Right renal cortex interstitium (tissue), 3 donors: ENCODE measurements at regions not wholly inside any gene's neighbourhood (a gene's known extent, or its start where the extent isn't known, plus 50 kb on each side); places are given as distances from the start of the nearest gene placed in this dataset.
A peak's percentile ranks its signal among the peaks of the same experiment; 100 is the strongest.
"Not testable (repeated sequence)": the region's sequence is repeated elsewhere in the genome, so short reads cannot be mapped to it uniquely, and the experiment has no call there.

Experiments used
- DNase-seq, 3 donors: peaks; one replicate each; pipeline ENCODE4 v3.0.0-alpha.2; 2013; ENCODE audit warnings: low read depth in 3 of 3, low spot score in 2 of 3

DNA sequence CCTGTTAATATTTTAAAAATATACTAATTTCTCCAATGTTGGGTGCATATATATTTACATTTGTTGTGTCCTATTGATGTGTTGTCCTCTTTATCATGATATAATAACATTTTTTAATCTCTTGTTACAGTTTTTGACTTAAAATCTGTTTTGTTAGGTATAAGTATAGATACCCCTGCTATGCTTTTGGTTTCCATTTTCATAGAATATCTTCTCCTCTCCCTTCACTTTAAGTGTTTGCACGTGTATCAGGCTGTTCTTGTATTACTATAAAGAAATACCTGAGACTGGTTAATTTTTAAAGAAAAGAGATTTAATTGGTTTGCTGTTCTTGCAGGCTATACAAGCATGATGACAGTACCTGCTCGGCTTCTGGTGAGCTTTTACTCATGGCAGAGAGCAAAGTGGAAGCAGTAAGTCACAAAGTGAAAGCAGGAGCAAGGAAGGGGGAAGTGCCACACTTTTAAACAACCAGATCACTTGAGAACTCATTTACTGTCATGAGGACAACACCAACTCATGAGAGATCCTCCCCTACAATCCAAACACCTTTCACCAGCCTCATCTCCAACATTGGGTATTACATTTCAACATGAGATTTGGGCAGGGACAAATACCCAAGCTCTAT lies 340.5 kb upstream of the SYNCRIP start:
- no peak for DNase-seq

DNA sequence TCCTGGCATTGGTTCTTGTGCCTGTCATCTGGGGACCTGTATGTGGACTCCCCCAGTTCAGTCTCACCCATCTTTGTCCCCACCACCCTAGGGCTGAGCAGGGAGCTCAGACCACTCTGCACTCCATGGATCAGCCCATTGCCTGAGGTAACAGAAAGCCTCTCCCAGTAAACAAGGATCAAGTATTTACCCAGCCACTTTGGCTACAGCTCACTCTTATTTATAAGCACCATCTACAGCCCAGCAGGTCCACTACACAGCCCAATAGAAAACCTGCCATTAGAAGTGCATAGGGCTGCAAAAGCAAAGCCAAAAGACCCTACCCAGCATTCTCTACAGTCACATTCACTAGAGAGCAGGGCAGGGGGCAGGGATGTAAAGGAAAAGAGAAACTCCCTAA lies 335.0 kb upstream of the SYNCRIP start:
- no peak for DNase-seq

DNA sequence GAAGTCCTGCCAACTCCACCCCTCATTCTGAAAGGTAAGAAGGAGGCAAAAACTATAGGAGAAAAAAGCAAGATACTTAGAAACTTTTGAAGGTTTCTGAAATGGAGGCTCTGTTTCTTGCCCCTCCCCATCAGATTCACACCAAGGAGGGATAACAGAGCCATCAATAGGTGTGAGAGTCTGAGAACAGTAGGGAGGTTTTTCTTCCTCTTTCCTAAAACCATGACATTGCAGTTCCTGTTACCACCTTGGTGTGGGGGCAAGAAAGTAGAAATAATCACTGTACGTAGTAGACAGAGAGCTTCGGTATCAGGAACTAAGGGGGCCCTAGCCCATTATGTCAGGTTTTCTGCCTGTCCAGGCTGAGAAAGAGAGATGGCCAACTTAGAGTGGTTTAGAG lies 333.3 kb upstream of the SYNCRIP start:
- no peak for DNase-seq

DNA sequence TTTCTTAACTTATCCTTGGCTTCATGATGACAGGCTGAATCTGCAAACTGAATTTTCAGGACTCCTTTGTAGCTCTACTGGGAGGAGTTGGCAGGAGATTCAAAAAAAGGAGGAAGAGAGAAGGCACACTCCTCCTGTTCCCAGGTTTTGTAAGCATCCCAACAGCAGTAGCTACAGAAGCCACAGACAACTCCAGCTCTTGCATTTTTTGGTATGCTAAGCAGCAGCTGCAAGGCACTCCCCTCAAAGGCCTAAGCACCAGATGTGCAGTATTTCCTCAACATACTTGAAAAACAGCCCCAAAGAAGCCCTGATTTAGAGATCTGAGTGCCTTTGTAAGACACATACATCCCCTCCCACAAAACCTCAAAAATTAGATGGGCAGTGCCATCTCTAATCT lies 328.6 kb upstream of the SYNCRIP start:
- no peak for DNase-seq

DNA sequence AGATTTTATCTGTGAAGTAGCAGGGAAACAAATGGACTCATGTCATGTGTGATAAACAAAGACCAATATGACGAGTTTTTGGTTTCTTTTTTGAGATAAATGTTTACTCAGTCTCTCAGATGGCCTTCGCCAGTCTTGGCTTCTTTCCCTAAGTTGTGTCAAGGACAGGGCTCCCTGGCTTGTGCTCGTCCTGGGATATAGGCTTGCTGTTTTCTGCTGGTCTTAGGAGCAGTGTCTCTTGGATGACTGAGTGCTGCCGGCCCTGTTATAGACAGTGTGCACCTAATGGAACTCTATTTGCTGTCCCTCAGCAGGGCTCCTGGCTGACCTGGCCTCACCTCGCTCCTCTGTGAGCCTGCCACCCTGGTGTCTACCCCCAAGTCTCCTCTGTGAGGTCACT lies 324.1 kb upstream of the SYNCRIP start:
- DNase-seq, result no peak

DNA sequence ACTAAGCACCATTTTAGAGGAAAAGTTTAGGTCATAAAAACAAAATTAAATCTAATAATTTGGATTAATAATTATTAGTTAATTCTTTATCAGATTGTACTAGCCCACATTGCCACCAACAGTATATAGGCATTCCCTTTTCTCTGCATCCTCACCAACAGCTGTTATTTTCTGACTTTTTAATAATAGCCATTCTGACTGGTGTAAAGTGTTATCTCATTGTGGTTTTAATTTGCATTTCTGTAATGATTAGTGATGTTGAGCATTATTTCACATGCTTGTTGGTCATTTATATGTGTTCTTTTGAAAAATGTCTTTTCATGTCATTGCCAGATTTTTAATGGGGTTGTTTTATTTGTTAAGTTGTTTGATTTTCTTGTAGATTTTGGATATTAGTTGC lies 319.1 kb upstream of the SYNCRIP start:
- no peak for DNase-seq

DNA sequence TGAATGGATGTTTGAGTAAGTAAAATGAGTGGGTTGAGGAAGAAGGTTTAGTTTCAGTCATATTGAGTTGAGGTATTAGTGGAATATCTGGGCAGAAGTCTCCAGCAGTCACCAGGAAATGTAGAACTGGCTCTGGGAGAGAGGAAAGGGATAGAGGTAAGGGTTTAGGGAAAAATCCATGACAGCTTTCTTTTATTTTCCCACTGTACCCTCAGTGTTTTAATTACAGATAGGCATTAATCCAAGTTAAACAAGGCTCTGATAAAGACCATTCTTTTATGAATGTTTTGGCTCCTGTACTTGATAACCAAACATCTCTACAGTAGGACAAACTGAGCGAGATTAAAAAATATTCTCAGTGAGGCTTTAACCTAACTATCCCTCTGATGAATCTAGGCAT lies 318.4 kb upstream of the SYNCRIP start:
- DNase-seq, result no peak

DNA sequence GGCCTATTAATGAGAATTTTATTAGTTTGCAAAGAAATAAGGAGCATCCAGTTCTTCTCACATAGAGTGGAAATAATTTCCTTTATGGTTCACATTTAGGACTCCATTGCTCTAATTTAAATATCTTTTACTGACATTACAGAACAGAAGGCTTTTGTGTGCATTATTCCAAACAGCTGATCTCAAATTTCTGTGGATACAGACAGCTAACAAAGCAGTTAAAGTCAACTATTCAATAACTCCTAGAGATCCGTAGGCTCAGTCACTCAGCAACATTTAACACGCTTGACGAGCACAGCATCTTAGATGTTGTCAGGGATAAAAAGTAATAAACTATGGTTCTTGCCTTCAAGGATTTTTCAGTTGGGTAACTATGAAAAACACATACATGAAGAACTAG lies 305.8 kb upstream of the SYNCRIP start:
- DNase-seq, result no peak

DNA sequence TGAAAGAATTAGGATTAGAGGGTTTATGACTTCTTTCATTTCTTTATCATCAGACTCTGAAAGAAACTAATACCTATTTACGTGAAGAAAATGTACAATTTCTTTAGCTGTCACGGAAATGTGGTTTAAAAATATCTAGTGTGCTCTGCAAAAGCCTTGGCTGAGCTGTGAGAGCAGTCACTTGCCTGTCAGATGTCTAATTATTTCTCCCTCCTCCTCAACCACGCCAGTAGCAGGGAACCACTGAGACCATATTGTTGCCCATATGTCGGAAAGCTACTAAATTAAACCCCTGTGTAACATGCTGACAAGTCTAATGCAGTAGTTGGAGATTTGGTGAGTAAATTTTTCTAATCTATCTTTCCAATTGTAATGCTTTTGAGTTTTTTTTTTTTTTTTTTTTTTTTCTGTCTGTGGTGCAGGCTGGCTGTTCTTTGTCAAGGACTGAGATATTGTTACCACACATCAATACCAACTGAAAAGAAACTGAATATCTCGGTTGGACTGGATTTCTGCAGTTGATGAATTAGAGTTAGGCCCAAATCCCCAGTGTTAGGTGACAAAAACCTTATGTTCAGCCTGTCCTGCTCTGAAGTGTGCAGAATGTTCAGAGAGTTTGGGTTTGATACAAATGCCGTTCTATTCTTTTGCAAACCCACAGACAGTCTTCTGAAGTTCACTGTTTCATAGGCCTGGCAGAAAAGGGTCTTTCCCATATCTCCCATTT lies 302.9 kb upstream of the SYNCRIP start:
- no peak for DNase-seq

DNA sequence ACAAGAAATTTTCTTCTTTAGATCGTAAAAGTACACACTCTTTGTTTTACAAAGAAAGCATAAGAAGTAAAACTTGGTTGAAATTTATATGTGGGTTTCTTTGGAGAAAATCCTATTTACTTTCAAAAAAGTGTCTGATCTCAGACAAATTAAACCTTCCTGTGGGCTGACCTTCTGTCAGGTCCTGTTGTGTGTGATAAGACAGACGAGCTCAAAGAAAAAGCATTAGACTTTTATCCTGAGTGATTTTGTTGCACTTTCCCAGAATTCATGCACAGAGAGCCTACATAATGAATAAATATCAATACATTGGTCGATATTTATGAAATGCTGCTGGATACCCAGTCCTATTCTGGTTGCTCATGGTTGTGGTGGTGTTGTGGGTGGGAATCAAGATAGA lies 302.1 kb upstream of the SYNCRIP start:
- DNase-seq, result no peak

DNA sequence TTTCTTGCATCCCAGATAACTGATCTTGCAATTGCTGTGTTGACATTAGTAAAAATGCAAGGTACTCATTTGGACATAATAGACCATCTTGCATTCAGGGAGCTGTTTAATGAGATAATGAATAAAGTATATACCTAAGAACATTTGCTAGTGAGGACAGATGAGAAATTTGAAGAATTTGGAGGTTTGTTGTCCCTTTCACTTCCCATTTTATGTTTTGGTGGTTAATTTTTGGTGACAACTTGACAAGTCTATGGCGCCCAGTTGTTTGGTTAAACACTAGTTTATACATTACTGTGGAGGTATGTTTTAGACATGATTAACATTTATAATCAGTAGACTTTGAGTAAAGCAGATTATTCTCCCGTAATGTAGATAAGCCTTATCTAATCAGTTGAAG lies 300.2 kb upstream of the SYNCRIP start:
- DNase-seq, result no peak

DNA sequence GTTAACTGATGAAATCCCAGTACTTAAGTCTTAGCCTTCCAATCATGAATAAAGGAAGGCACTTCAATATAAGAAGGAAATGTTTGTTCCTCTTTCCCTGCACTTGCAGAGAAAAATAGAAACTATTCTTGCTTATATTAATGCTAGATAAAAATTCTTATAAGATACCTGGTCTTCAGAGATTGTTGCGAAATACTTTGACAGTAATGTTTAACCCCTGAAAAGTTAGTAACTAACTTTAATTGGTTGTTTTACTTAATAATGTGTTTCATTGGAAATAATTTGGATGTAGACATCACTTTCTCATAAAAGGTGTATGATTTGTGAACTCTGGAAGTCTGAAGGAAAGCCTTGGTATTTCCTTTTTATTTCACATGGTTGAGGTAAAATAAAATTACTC lies 294.2 kb upstream of the SYNCRIP start:
- no peak for DNase-seq

DNA sequence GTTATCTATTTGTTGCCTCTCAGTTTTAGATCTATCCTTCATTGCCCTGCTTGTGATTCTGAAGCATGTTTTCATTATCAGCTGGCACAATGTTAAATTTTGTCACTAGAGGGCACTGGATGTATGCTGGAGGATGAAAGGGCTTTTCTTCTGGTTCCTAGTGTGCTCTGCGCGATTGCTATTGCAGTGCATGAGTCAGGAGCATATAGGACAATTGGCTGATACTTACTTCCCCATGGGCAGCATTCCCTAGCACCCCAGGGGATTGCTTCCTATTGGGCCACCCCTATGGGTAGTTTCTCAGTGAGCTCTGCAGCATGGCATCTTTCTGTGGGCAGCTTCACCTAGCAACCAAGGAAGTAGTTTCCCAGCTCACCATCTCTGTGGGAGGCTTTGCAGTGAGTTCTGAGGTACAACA lies 280.3 kb upstream of the SYNCRIP start:
- DNase-seq, result peak; percentile 33 to 41 (median 34)

DNA sequence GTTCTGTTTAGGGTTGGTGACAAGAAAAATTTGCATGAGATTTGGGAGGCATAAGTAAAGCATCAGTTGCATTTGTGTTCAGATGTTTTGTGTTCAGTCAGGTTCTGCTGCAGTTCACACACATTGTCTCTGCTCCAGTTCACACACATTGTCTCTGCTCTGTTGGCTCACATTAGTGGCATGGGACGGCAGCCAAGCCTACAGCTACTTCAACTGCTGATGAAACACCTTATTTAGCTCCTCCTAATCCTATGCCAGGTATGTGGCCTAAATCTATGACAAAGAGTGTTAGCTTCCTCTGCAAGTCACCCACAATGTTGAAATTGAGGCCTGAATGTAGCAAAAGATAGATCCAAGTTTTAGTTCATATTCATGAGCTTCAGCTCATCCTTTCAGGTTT lies 278.1 kb upstream of the SYNCRIP start:
- no peak for DNase-seq

DNA sequence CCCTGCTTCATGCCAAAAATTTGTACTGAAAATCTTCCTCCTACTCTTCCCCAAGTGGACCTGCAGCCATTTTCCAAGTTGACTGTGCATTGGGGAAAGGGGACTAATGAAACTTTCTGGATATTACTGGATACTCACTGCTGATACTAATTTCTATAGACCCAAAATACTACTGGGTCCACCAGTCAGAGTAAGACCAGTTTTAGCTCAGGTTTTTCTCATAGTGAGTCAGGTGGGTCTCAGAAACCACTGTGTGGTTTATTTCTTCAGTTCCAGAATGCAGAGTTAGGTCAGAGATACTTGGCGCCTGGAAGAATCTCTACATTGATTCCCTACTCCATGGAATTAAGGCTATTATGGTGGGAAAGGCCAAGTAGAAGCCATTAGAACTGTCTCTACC lies 274.8 kb upstream of the SYNCRIP start:
- DNase-seq, result no peak

DNA sequence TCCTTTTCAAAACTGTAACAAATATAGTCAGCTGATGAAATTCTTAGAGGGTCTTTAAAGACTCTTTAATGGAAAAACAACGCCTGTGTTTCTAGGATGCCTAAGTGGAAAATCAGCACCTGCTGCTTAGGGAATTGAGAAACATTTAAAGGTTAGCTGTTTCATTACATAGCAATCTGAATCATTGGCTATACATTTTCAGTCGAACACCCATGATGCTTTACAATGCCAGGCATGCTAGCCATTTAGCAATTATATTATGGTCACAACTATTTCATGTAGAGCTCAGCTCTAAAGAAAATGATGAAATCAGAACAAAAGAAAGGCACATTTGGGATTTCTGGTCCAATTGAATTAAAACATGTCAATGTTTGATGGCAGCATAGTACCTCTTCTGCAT lies 270.3 kb upstream of the SYNCRIP start:
- no peak for DNase-seq

DNA sequence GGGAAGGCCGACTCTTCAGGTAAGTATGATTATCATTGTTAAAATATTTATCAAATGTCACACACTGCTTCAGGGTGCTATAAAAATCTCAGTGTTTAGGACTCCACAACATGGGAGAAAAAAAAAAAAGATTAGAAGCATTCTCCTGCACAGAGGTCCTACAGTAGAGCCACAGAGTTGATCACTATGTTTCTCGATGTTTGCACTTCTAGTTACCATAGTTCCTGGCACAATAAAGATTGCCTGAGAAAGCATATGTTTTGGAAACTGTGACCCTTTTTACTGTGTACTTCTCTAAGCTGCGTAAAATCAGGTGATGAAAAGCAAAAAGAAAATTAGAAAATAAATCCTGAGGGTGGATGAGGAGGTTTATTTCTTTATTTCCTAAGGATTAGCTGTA lies 269.9 kb upstream of the SYNCRIP start:
- no peak for DNase-seq

DNA sequence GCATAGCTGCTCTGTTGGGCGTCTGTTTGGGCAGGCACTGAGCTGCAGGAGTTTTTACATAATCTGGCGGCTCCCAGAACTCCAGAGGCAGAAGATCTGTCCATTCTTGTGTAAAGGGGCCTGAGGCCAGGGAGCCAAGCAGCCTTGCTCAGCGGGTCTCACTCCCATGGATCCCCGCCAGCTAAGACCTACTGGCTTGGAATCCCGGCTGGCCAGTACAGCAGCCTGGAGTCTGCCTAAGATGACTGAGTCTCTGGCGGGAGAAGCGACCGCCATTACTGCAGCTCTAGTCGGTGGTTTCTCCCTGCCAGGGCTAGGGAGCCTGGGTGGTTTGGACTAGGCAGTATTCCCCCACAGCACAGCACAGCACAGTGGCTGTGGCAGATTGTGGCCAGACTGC lies 268.4 kb upstream of the SYNCRIP start:
- no peak for DNase-seq

DNA sequence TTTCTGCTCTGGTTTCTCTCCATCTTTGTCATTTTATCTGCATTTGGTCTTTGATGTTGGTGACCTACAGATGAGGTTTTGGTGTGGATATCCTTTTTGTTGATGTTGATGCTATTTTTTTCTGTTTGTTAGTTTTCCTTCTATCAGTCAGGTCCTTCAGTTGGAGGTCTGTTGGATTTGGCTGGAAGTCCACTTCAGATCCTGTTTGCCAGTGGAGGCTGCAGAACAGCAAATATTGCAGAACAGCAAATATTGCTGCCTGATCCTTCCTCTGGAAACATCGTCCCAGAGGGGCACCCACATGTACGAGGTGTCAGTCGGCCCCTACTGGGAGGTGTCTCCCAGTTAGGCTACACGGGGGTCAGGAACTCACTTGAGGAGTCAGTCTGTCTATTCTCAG lies 265.4 kb upstream of the SYNCRIP start:
- DNase-seq, result not testable (repeated sequence)

DNA sequence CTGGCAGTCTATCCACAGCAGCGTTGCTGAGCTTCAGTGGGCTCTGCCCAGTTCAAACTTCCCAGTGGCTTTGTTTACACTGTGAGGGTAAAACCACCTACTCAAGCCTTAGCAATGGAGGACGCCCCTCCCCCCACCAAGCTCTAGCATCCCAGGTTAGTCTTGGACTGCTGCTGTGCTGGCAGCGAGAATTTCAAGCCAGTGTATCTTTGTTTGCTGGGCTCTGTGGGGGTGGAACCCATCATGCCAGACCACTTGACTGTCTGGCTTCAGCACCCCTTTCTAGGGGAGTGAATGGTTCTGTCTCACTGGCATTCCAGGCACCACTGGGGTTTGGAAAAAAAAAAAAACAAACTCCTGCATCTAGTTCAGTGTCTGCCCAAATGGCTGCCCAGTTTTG lies 249.7 kb upstream of the SYNCRIP start:
- DNase-seq, result no peak

DNA sequence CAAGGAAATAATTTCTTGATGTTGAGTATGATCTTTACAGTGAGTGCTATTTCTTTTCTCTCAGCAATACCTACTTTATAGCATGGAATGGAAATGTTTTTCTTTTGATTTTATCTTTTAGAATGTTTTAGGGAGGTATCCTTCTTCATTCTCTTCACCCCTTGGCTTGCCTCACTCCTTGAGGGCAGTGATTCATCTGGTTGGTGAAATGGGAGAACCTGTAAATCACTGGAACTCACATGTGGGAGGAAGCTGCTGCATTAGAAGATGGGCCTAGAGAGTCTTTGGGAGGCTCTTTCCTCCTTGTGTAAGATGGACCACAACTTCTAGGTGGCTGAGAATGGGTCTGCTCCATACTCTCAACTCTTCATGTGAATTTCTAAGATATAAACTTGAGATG lies 244.8 kb upstream of the SYNCRIP start:
- no peak for DNase-seq

DNA sequence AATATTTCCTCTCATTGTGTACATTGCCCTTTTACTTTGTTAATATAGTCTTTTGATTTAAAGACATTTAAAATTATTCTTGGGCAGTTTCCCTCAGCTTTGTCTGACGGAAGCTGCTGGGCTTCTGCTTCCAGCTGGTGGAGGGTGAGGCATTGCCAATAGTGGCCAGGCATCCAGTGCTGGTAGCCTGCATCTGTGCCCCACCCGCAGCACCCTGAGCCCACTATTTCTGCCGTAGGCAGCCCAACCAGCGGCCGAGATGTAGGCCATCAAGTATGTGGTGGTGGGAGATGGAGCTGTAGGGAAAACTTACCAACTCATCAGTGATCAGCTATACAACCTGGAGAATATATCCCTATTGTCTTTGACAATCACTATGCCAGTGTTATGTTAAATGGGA lies 226.0 kb upstream of the SYNCRIP start:
- DNase-seq, result no peak

DNA sequence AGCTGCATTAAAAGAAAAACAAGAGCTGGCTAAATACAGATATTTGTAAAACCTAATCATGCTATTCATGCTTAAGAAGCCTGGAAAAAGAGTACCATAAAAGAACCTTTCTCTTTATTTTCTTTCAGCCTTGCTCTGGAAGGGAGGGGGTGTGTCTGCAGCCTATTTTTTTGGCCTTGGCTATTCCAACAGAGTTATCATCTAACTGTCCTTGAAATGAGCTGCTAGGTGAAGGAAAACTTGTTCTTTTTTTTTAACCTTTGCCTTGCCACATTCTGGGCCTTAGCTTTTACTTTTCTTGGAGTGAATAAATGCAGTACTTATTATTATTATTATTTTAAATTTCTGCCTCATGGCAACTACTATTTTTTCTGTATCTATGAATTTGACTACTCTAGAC lies 224.9 kb upstream of the SYNCRIP start:
- DNase-seq, result no peak
